ENCODE measurements at regions not wholly inside any gene's neighbourhood (a gene's known extent, or its start where the extent isn't known, plus 50 kb on each side); places are given as distances from the start of the nearest gene placed in this dataset.

- Histone ChIP-seq H3K9me3 (replicated peaks; ENCODE audit: control insufficient read depth, insufficient read depth, low read length) (no peaks in the 10 kb centered on the region), H4K20me1 (replicated peaks; ENCODE audit: control insufficient read depth, extremely low read depth, insufficient read depth, low read length) (no peaks in the 10 kb centered on the region), H2AFZ (ENCODE audit: low read depth, low read length) (no peak overlapping the region), H3K9me1 (replicated peaks; ENCODE audit: control insufficient read depth, extremely low read depth, insufficient read depth, low read length) (no peaks in the 10 kb centered on the region), H3K27ac (ENCODE audit: insufficient read depth, low read depth, low read length) (no peak overlapping the region), H3K4me1 (ENCODE audit: control insufficient read depth, extremely low read depth, insufficient read depth, low read length) (no peaks in the 10 kb centered on the region), H3K4me3 (replicated peaks in 1 of 3; ENCODE audit: insufficient read depth in 1 of 3, low read depth in 1 of 3, low read length in 3 of 3) (no peak overlapping the region), H3K9ac (replicated peaks; ENCODE audit: extremely low read depth, insufficient read depth, low read length) (no peak overlapping the region), H3K4me2 (ENCODE audit: insufficient read depth, low read length) (no peak overlapping the region), H3K79me2 (ENCODE audit: control insufficient read depth, insufficient read depth, low read length) (no peaks in the 10 kb centered on the region), H3K36me3 (ENCODE audit: control insufficient read depth in 2 of 2, extremely low read depth in 1 of 2, insufficient read depth in 2 of 2, low read length in 2 of 2) (no peaks in the 10 kb centered on the region), H3K27me3 (ENCODE audit: control insufficient read depth in 2 of 2, insufficient read depth in 2 of 2, low read length in 2 of 2) (no peaks in the 10 kb centered on the region)
- dilution Hi-C loops (cut with MboI; ENCODE audit: extremely low pct_ligation_motif_present, low sequenced_read_pairs) (no loop called here), intact Hi-C loops (cut with micrococcal nuclease) (no loop called here)
- CTCF ChIA-PET = no interaction called here
- DNase-seq (ENCODE audit: low read depth, low spot score) (no peak), FAIRE-seq (no peak)
- BruUV-seq (replicated peaks) = no TSS peak
- POLR2A ChIA-PET = no interaction called here
- TF ChIP-seq POLR2AphosphoS5 (IDR thresholded peaks at IDR 0.05; ENCODE audit: insufficient read depth, low read depth, low read length) (no peak), FOS (IDR thresholded peaks at IDR 0.05; ENCODE audit: borderline replicate concordance, insufficient read depth, low read length) (no peak), JUN (IDR thresholded peaks at IDR 0.05; ENCODE audit: borderline replicate concordance, insufficient read depth, insufficient read length, low read depth) (no peak), GATA2 (IDR thresholded peaks at IDR 0.05; ENCODE audit: insufficient read depth, insufficient read length, low read depth, low read length) (no peak), MYC (IDR thresholded peaks at IDR 0.05; ENCODE audit: low read depth, low read length) (no peak), EZH2 (IDR thresholded peaks at IDR 0.05; ENCODE audit: borderline replicate concordance, low read depth, low read length, severe bottlenecking) (no peak), CTCF (IDR thresholded peaks at IDR 0.05; ENCODE audit: extremely low read depth in 1 of 2, insufficient read depth in 1 of 2, low read depth in 1 of 2, low read length in 2 of 2) (no peak), POLR2A (IDR thresholded peaks at IDR 0.05; ENCODE audit: low read depth, low read length) (no peak)
- TF ChIP-seq, protein P1, sequence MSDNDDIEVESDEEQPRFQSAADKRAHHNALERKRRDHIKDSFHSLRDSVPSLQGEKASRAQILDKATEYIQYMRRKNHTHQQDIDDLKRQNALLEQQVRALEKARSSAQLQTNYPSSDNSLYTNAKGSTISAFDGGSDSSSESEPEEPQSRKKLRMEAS (IDR thresholded peaks at IDR 0.05; ENCODE audit: insufficient read depth, insufficient read length) = no peak
Observed at GRCh38 chr17:53344778-53345177, 477.9 kb upstream of the KIF2B start.
